Activated CD4-positive, alpha-beta T cell treated with anti-CD3 and anti-CD28 coated beads, Interleukin-2, amount 50 U/mL, for 1 hour (primary cell): ENCODE measurements at regions not wholly inside any gene's neighbourhood (a gene's known extent, or its start where the extent isn't known, plus 50 kb on each side); places are given as distances from the start of the nearest gene placed in this dataset.

Experiments used
- DNase-seq: peaks from one replicate; pipeline ENCODE4 v3.0.0-alpha.2; 2020

GRCh38 chr3:39000008-39000450 lies 51.7 kb downstream of the SCN11A start:
- no peak for DNase-seq

GRCh38 chr3:38998086-38998485 lies 53.7 kb downstream of the SCN11A start:
- DNase-seq = no peak

- no peak for DNase-seq
Observed at GRCh38 chr3:38996193-38996592, 55.6 kb downstream of the SCN11A start.

GRCh38 chr3:38994251-38994650 lies 57.5 kb downstream of the SCN11A start:
- DNase-seq = no peak

- no peak for DNase-seq
Observed at GRCh38 chr3:38992117-38992760, 59.5 kb downstream of the SCN11A start.

GRCh38 chr3:38990621-38991020 lies 61.1 kb downstream of the SCN11A start:
- DNase-seq = no peak

- no peak for DNase-seq
Observed at GRCh38 chr3:38989917-38990510, 61.7 kb downstream of the SCN11A start.

GRCh38 chr3:38988955-38989354 lies 62.8 kb downstream of the SCN11A start:
- no peak for DNase-seq

- no peak for DNase-seq
Observed at GRCh38 chr3:38987456-38987855, 64.3 kb downstream of the SCN11A start.

- no peak for DNase-seq
Observed at GRCh38 chr3:38986901-38987300, 64.8 kb downstream of the SCN11A start.

- no peak for DNase-seq
Observed at GRCh38 chr3:38985981-38986380, 65.8 kb downstream of the SCN11A start.

- no peak for DNase-seq
Observed at GRCh38 chr3:38985581-38985980, 66.2 kb downstream of the SCN11A start.

GRCh38 chr3:38984731-38985130 lies 67.0 kb downstream of the SCN11A start:
- no peak for DNase-seq

GRCh38 chr3:38984110-38984509 lies 67.6 kb downstream of the SCN11A start:
- no peak for DNase-seq

GRCh38 chr3:38980938-38981337 lies 70.8 kb downstream of the SCN11A start:
- DNase-seq = no peak

GRCh38 chr3:38978729-38979128 lies 73.0 kb downstream of the SCN11A start:
- DNase-seq = no peak

- DNase-seq = no peak
Observed at GRCh38 chr3:38970851-38971638, 80.7 kb downstream of the SCN11A start.

GRCh38 chr3:38969317-38970235 lies 82.2 kb downstream of the SCN11A start:
- DNase-seq = no peak

GRCh38 chr3:38968891-38969290 lies 82.9 kb downstream of the SCN11A start:
- DNase-seq = no peak

GRCh38 chr3:38968403-38968802 lies 83.3 kb downstream of the SCN11A start:
- no peak for DNase-seq

- DNase-seq = no peak
Observed at GRCh38 chr3:38967693-38967989, 84.1 kb downstream of the SCN11A start.

- DNase-seq = no peak
Observed at GRCh38 chr3:38966811-38967692, 84.7 kb downstream of the SCN11A start.
